H1 (cell line): ENCODE measurements at regions not wholly inside any gene's neighbourhood (a gene's known extent, or its start where the extent isn't known, plus 50 kb on each side); places are given as distances from the start of the nearest gene placed in this dataset.

Experiments used
- CTCF ChIA-PET: fragments of 300-600 bp; sonication (Branson Sonifier 250); formaldehyde crosslinking; loops from one replicate; lab custom pipeline; 2021; ENCODE audit not compliant: partially characterized antibody; lab: Charles Lee
- POLR2A ChIA-PET: fragments of 300-600 bp; sonication (Branson Sonifier 250); formaldehyde crosslinking; loops from one replicate; lab custom pipeline; 2021; ENCODE audit warnings: inconsistent platforms; ENCODE audit not compliant: partially characterized antibody; lab: Charles Lee
- DNase-seq, 2 experiments: peaks; one replicate each; pipeline versions ENCODE4 v3.0.0 to v3.0.0-alpha.2; 2010 to 2022; ENCODE audit warnings: low spot score in 2 of 2, low read depth in 1 of 2, mixed read lengths in 1 of 2
- FAIRE-seq: peaks from 2 replicates; lab custom pipeline; 2011; peaks lifted over from hg19 to GRCh38; lab: Jason Lieb, UNC
- H2AFZ ChIP-seq: 2 replicates; pipeline ENCODE4 v1.8.1; 2012; ENCODE audit warnings: low read length, inconsistent platforms
- H2AK5ac ChIP-seq: 2 replicates; pipeline ENCODE4 v1.6.1; 2013; ENCODE audit warnings: low read depth, low read length
- H2BK120ac ChIP-seq: replicated peaks from 2 replicates; pipeline ENCODE3; 2013; ENCODE audit warnings: low read depth, low read length, inconsistent platforms
- H2BK12ac ChIP-seq: 2 replicates; pipeline ENCODE4 v1.6.1; 2013; ENCODE audit warnings: low read depth, low read length
- H2BK15ac ChIP-seq: 2 replicates; pipeline ENCODE4 v1.6.1; 2013; ENCODE audit warnings: low read length
- H2BK20ac ChIP-seq: 2 replicates; pipeline ENCODE4 v1.6.1; 2013; ENCODE audit warnings: low read length
- H2BK5ac ChIP-seq: 2 replicates; pipeline ENCODE4 v1.6.1; 2013; ENCODE audit warnings: low read depth, low read length
- H3K14ac ChIP-seq: 2 replicates; pipeline ENCODE4 v1.6.1; 2013; ENCODE audit warnings: inconsistent platforms; ENCODE audit not compliant: insufficient read length
- H3K18ac ChIP-seq: 2 replicates; pipeline ENCODE4 v1.6.1; 2013; ENCODE audit warnings: low read length; ENCODE audit errors: extremely low read depth
- H3K23ac ChIP-seq: 2 replicates; pipeline ENCODE4 v1.6.1; 2013; ENCODE audit warnings: inconsistent platforms; ENCODE audit not compliant: insufficient read length
- H3K23me2 ChIP-seq: 2 replicates; pipeline ENCODE4 v1.6.1; 2013; ENCODE audit warnings: low read depth, low read length
- H3K27ac ChIP-seq: 2 replicates; pipeline ENCODE4 v1.6.1; 2011; ENCODE audit warnings: low read depth, low read length, inconsistent platforms
- H3K27me3 ChIP-seq, 4 experiments: replicated peaks in 1 of 4; 1 replicate in 1 of 4; 2 replicates in 3 of 4; pipeline versions ENCODE4 v1.6.1 to v1.8.1; 2011 to 2013; ENCODE audit warnings: low read length in 3 of 4, mild to moderate bottlenecking in 3 of 4, inconsistent platforms in 2 of 4, mixed read lengths in 2 of 4, moderate library complexity in 1 of 4; ENCODE audit not compliant: control insufficient read depth in 3 of 4, insufficient read depth in 3 of 4; ENCODE audit errors: extremely low read depth in 1 of 4
- H3K36me3 ChIP-seq, 4 experiments: 2 replicates each; pipeline versions ENCODE4 v1.6.1 to v1.8.1; 2011 to 2013; ENCODE audit warnings: mild to moderate bottlenecking in 4 of 4, low read length in 3 of 4, moderate library complexity in 2 of 4, control low read depth in 1 of 4, inconsistent platforms in 1 of 4; ENCODE audit not compliant: insufficient read depth in 4 of 4, control insufficient read depth in 2 of 4
- H3K4ac ChIP-seq: replicated peaks from 2 replicates; pipeline ENCODE3; 2013; ENCODE audit warnings: low read length, low read depth, mixed read lengths, inconsistent platforms; ENCODE audit not compliant: insufficient read length
- H3K4me1 ChIP-seq, 4 experiments: replicated peaks in 1 of 4; 1 replicate in 1 of 4; 2 replicates in 3 of 4; pipeline versions ENCODE4 v1.6.1 to v1.8.1; 2011 to 2013; ENCODE audit warnings: low read length in 3 of 4, inconsistent platforms in 2 of 4, mixed read lengths in 1 of 4; ENCODE audit not compliant: insufficient read depth in 4 of 4, control insufficient read depth in 3 of 4
- H3K4me2 ChIP-seq, 2 experiments: 2 replicates each; pipeline versions ENCODE4 v1.6.1 to v1.8.1; 2011 to 2013; ENCODE audit warnings: low read depth in 2 of 2, low read length in 2 of 2, control low read depth in 1 of 2, inconsistent platforms in 1 of 2, mild to moderate bottlenecking in 1 of 2; ENCODE audit not compliant: insufficient read depth in 1 of 2
- H3K4me3 ChIP-seq, 4 experiments: fragments of 200-600, 300-600 bp in 1 of 4; sonication (generic), shearing (Covaris generic), sonication (Bioruptor Twin) in 1 of 4; 2 replicates each; pipeline versions ENCODE4 v1.5.1 to v1.8.1; 2011 to 2016; ENCODE audit warnings: low read length in 4 of 4, low read depth in 3 of 4, control low read depth in 2 of 4, inconsistent platforms in 2 of 4, mild to moderate bottlenecking in 2 of 4, mixed read lengths in 1 of 4, moderate library complexity in 1 of 4; ENCODE audit not compliant: insufficient read depth in 2 of 4; ENCODE audit errors: extremely low read depth in 1 of 4
- H3K56ac ChIP-seq: replicated peaks from 2 replicates; pipeline ENCODE3; 2013; ENCODE audit warnings: low read depth, mild to moderate bottlenecking, mixed read lengths, low read length, inconsistent platforms; ENCODE audit not compliant: insufficient read length
- H3K79me1 ChIP-seq: 2 replicates; pipeline ENCODE4 v1.6.1; 2013; ENCODE audit warnings: low read depth, low read length, control low read depth
- H3K79me2 ChIP-seq, 2 experiments: 2 replicates each; pipeline versions ENCODE4 v1.6.1 to v1.8.1; 2012 to 2013; ENCODE audit warnings: low read length in 2 of 2, mild to moderate bottlenecking in 2 of 2, inconsistent platforms in 1 of 2; ENCODE audit not compliant: insufficient read depth in 2 of 2, control insufficient read depth in 1 of 2
- H3K9ac ChIP-seq, 4 experiments: replicated peaks in 1 of 4; 1 replicate in 1 of 4; 2 replicates in 3 of 4; pipeline versions ENCODE4 v1.6.1 to v1.8.1; 2011 to 2013; ENCODE audit warnings: low read depth in 3 of 4, low read length in 3 of 4, control low read depth in 2 of 4, mild to moderate bottlenecking in 2 of 4, moderate library complexity in 2 of 4, inconsistent platforms in 1 of 4; ENCODE audit errors: extremely low read depth in 1 of 4
- H3K9me3 ChIP-seq, 2 experiments: 2 replicates each; pipeline versions ENCODE4 v1.6.1 to v1.8.1; 2012 to 2013; ENCODE audit warnings: mild to moderate bottlenecking in 2 of 2, moderate library complexity in 2 of 2, control low read depth in 1 of 2, inconsistent platforms in 1 of 2, low read depth in 1 of 2, low read length in 1 of 2, mixed read lengths in 1 of 2; ENCODE audit not compliant: insufficient read depth in 2 of 2
- H4K20me1 ChIP-seq, 2 experiments: replicated peaks in 1 of 2; 2 replicates each; pipeline versions ENCODE3 to v1.8.1; 2011 to 2013; ENCODE audit warnings: inconsistent platforms in 2 of 2, low read length in 2 of 2, mild to moderate bottlenecking in 1 of 2; ENCODE audit not compliant: insufficient read depth in 2 of 2, control insufficient read depth in 1 of 2
- H4K5ac ChIP-seq: 2 replicates; pipeline ENCODE4 v1.6.1; 2013; ENCODE audit warnings: low read length, low read depth, mixed read lengths, inconsistent platforms; ENCODE audit not compliant: insufficient read length
- H4K8ac ChIP-seq: 2 replicates; pipeline ENCODE4 v1.8.0; 2013; ENCODE audit warnings: mild to moderate bottlenecking, moderate library complexity, low read length, inconsistent platforms; ENCODE audit not compliant: insufficient read depth; ENCODE audit errors: extremely low read depth
- H4K91ac ChIP-seq: replicated peaks from 2 replicates; pipeline ENCODE3; 2013; ENCODE audit warnings: low read length, mixed read lengths, inconsistent platforms; ENCODE audit not compliant: insufficient read length
- CTCF ChIP-seq, 3 experiments: IDR thresholded peaks; 1 replicate in 2 of 3; 2 replicates in 1 of 3; pipeline versions ENCODE4 v1.5.1 to v1.6.1; 2011; ENCODE audit warnings: low read length in 3 of 3, mild to moderate bottlenecking in 3 of 3, inconsistent platforms in 2 of 3, low read depth in 1 of 3, moderate library complexity in 1 of 3; ENCODE audit not compliant: insufficient read depth in 1 of 3; ENCODE audit errors: control extremely low read depth in 1 of 3
- EGR1 ChIP-seq: IDR thresholded peaks from 2 replicates; pipeline ENCODE4 v1.6.1; 2011; ENCODE audit warnings: low read depth, low read length, borderline replicate concordance
- GABPA ChIP-seq: IDR thresholded peaks from 2 replicates; pipeline ENCODE4 v1.6.1; 2011; ENCODE audit warnings: mild to moderate bottlenecking, low read length, moderate library complexity, borderline replicate concordance; ENCODE audit not compliant: insufficient read depth
- RAD21 ChIP-seq, 2 experiments: IDR thresholded peaks in 1 of 2; conservative IDR thresholded peaks in 1 of 2; 2 replicates each; pipeline ENCODE4 v1.6.1; 2011; ENCODE audit warnings: low read depth in 2 of 2, low read length in 2 of 2, improper control_type of control experiment in 1 of 2, inconsistent platforms in 1 of 2, mild to moderate bottlenecking in 1 of 2, moderate library complexity in 1 of 2
- TBP ChIP-seq: IDR thresholded peaks from 2 replicates; pipeline ENCODE4 v1.6.1; 2011; ENCODE audit warnings: low read depth, low read length, improper control_type of control experiment
- WGBS, 2 experiments: shearing (Covaris generic) in 1 of 2; methylation state at CpG; one replicate each; pipeline versions ENCODE4 v1.1.6 to v1.1.7; 2013 to 2015; ENCODE audit warnings: low lambda C conversion rate in 2 of 2, mixed read lengths in 2 of 2, inconsistent platforms in 1 of 2, low coverage in 1 of 2, missing lambda C conversion rate in 1 of 2; ENCODE audit not compliant: insufficient replicate concordance in 2 of 2, insufficient coverage in 1 of 2, insufficient read length in 1 of 2; ENCODE audit errors: extremely low coverage in 1 of 2, missing lambda C conversion rate in 1 of 2; 5-methylcytosine and 5-hydroxymethylcytosine counted together

GRCh38 chr9:105148328-105149006 is 96.0 kb upstream of the SLC44A1 start:
- Histone ChIP-seq H3K23me2 (no peaks in the 10 kb centered on the region), H3K4me2 (no peak overlapping the region), H3K9me3 (no peaks in the 10 kb centered on the region), H3K56ac (no peak overlapping the region), H2BK5ac (no peak overlapping the region), H3K18ac (no peak overlapping the region), H2BK15ac (no peak overlapping the region), H2BK12ac (no peak overlapping the region), H4K20me1 (no peaks in the 10 kb centered on the region), H4K91ac (no peak overlapping the region), H3K79me1 (no peaks in the 10 kb centered on the region), H3K79me2 (no peaks in the 10 kb centered on the region), H3K9ac (no peak overlapping the region), H3K27ac (no peak overlapping the region), H3K27me3 (no peaks in the 10 kb centered on the region), H2BK120ac (no peak overlapping the region), H3K4me1 (no peaks in the 10 kb centered on the region), H4K8ac (no peak overlapping the region), H3K4me3 (no peak overlapping the region), H4K5ac (no peak overlapping the region), H2BK20ac (no peak overlapping the region), H3K23ac (no peak overlapping the region), H2AFZ (0 out of 2 replicates have a peak overlapping the region, but pooled peaks have one; percentile 0), H3K36me3 (no peaks in the 10 kb centered on the region), H3K4ac (no peak overlapping the region), H3K14ac (no peak overlapping the region), H2AK5ac (no peak overlapping the region)
- CTCF ChIA-PET = interaction anchor here (0.5 to 4.4 kb wide), 17 partner anchors 8 to 467 kb away, joined by 3 to 14 read pairs (median 4); no protein-coding TSS in a partner anchor
- WGBS, 2 experiments = 42% methylated on average over 1 of the region's 1 CpG; no CpG with 5 or more reads in 1 of the 2 experiments
- POLR2A ChIA-PET = interaction anchor here (0.6 to 2.2 kb wide), 3 partner anchors 8 to 155 kb away, joined by 3 to 5 read pairs (median 5); no protein-coding TSS in a partner anchor
- peak; percentile 72 for FAIRE-seq
- peak; percentile 29 to 59 for DNase-seq
- TF ChIP-seq TBP (peak; percentile 78; the same call in 1 of the 2 replicates), EGR1 (no peak), RAD21 (IDR thresholded peaks at IDR 0.05 in 1 of 2, conservative IDR thresholded peaks at IDR 0.05 in 1 of 2; ENCODE audit: low read depth in 2 of 2, low read length in 2 of 2) (peak; percentile 46 to 64), GABPA (no peak), CTCF (IDR thresholded peaks at IDR 0.05; ENCODE audit: control extremely low read depth in 1 of 3, insufficient read depth in 1 of 3, low read depth in 1 of 3, low read length in 3 of 3) (peak; percentile 44 to 63 (median 56))
